H1 (cell line): ENCODE measurements at regions not wholly inside any gene's neighbourhood (a gene's known extent, or its start where the extent isn't known, plus 50 kb on each side); places are given as distances from the start of the nearest gene placed in this dataset.
A peak's percentile ranks its signal among the peaks of the same experiment; 100 is the strongest.

Experiments
- CTCF ChIA-PET: fragments of 300-600 bp; sonication (Branson Sonifier 250); formaldehyde crosslinking; loops from one replicate; lab custom pipeline; 2021; ENCODE audit not compliant: partially characterized antibody; lab: Charles Lee
- POLR2A ChIA-PET: fragments of 300-600 bp; sonication (Branson Sonifier 250); formaldehyde crosslinking; loops from one replicate; lab custom pipeline; 2021; ENCODE audit warnings: inconsistent platforms; ENCODE audit not compliant: partially characterized antibody; lab: Charles Lee
- DNase-seq, 2 experiments: peaks; one replicate each; pipeline versions ENCODE4 v3.0.0 to v3.0.0-alpha.2; 2010 to 2022; ENCODE audit warnings: low spot score in 2 of 2, low read depth in 1 of 2, mixed read lengths in 1 of 2
- FAIRE-seq: peaks from 2 replicates; lab custom pipeline; 2011; peaks lifted over from hg19 to GRCh38; lab: Jason Lieb, UNC
- H2AFZ ChIP-seq: 2 replicates; pipeline ENCODE4 v1.8.1; 2012; ENCODE audit warnings: low read length, inconsistent platforms
- H2AK5ac ChIP-seq: 2 replicates; pipeline ENCODE4 v1.6.1; 2013; ENCODE audit warnings: low read depth, low read length
- H2BK120ac ChIP-seq: replicated peaks from 2 replicates; pipeline ENCODE3; 2013; ENCODE audit warnings: low read depth, low read length, inconsistent platforms
- H2BK12ac ChIP-seq: 2 replicates; pipeline ENCODE4 v1.6.1; 2013; ENCODE audit warnings: low read depth, low read length
- H2BK15ac ChIP-seq: 2 replicates; pipeline ENCODE4 v1.6.1; 2013; ENCODE audit warnings: low read length
- H2BK20ac ChIP-seq: 2 replicates; pipeline ENCODE4 v1.6.1; 2013; ENCODE audit warnings: low read length
- H2BK5ac ChIP-seq: 2 replicates; pipeline ENCODE4 v1.6.1; 2013; ENCODE audit warnings: low read depth, low read length
- H3K14ac ChIP-seq: 2 replicates; pipeline ENCODE4 v1.6.1; 2013; ENCODE audit warnings: inconsistent platforms; ENCODE audit not compliant: insufficient read length
- H3K18ac ChIP-seq: 2 replicates; pipeline ENCODE4 v1.6.1; 2013; ENCODE audit warnings: low read length; ENCODE audit errors: extremely low read depth
- H3K23ac ChIP-seq: 2 replicates; pipeline ENCODE4 v1.6.1; 2013; ENCODE audit warnings: inconsistent platforms; ENCODE audit not compliant: insufficient read length
- H3K23me2 ChIP-seq: 2 replicates; pipeline ENCODE4 v1.6.1; 2013; ENCODE audit warnings: low read depth, low read length
- H3K27ac ChIP-seq: 2 replicates; pipeline ENCODE4 v1.6.1; 2011; ENCODE audit warnings: low read depth, low read length, inconsistent platforms
- H3K27me3 ChIP-seq, 4 experiments: replicated peaks in 1 of 4; 1 replicate in 1 of 4; 2 replicates in 3 of 4; pipeline versions ENCODE4 v1.6.1 to v1.8.1; 2011 to 2013; ENCODE audit warnings: low read length in 3 of 4, mild to moderate bottlenecking in 3 of 4, inconsistent platforms in 2 of 4, mixed read lengths in 2 of 4, moderate library complexity in 1 of 4; ENCODE audit not compliant: control insufficient read depth in 3 of 4, insufficient read depth in 3 of 4; ENCODE audit errors: extremely low read depth in 1 of 4
- H3K36me3 ChIP-seq, 4 experiments: 2 replicates each; pipeline versions ENCODE4 v1.6.1 to v1.8.1; 2011 to 2013; ENCODE audit warnings: mild to moderate bottlenecking in 4 of 4, low read length in 3 of 4, moderate library complexity in 2 of 4, control low read depth in 1 of 4, inconsistent platforms in 1 of 4; ENCODE audit not compliant: insufficient read depth in 4 of 4, control insufficient read depth in 2 of 4
- H3K4ac ChIP-seq: replicated peaks from 2 replicates; pipeline ENCODE3; 2013; ENCODE audit warnings: low read length, low read depth, mixed read lengths, inconsistent platforms; ENCODE audit not compliant: insufficient read length
- H3K4me1 ChIP-seq, 4 experiments: replicated peaks in 1 of 4; 1 replicate in 1 of 4; 2 replicates in 3 of 4; pipeline versions ENCODE4 v1.6.1 to v1.8.1; 2011 to 2013; ENCODE audit warnings: low read length in 3 of 4, inconsistent platforms in 2 of 4, mixed read lengths in 1 of 4; ENCODE audit not compliant: insufficient read depth in 4 of 4, control insufficient read depth in 3 of 4
- H3K4me2 ChIP-seq, 2 experiments: 2 replicates each; pipeline versions ENCODE4 v1.6.1 to v1.8.1; 2011 to 2013; ENCODE audit warnings: low read depth in 2 of 2, low read length in 2 of 2, control low read depth in 1 of 2, inconsistent platforms in 1 of 2, mild to moderate bottlenecking in 1 of 2; ENCODE audit not compliant: insufficient read depth in 1 of 2
- H3K4me3 ChIP-seq, 4 experiments: fragments of 200-600, 300-600 bp in 1 of 4; sonication (generic), shearing (Covaris generic), sonication (Bioruptor Twin) in 1 of 4; 2 replicates each; pipeline versions ENCODE4 v1.5.1 to v1.8.1; 2011 to 2016; ENCODE audit warnings: low read length in 4 of 4, low read depth in 3 of 4, control low read depth in 2 of 4, inconsistent platforms in 2 of 4, mild to moderate bottlenecking in 2 of 4, mixed read lengths in 1 of 4, moderate library complexity in 1 of 4; ENCODE audit not compliant: insufficient read depth in 2 of 4; ENCODE audit errors: extremely low read depth in 1 of 4
- H3K56ac ChIP-seq: replicated peaks from 2 replicates; pipeline ENCODE3; 2013; ENCODE audit warnings: low read depth, mild to moderate bottlenecking, mixed read lengths, low read length, inconsistent platforms; ENCODE audit not compliant: insufficient read length
- H3K79me1 ChIP-seq: 2 replicates; pipeline ENCODE4 v1.6.1; 2013; ENCODE audit warnings: low read depth, low read length, control low read depth
- H3K79me2 ChIP-seq, 2 experiments: 2 replicates each; pipeline versions ENCODE4 v1.6.1 to v1.8.1; 2012 to 2013; ENCODE audit warnings: low read length in 2 of 2, mild to moderate bottlenecking in 2 of 2, inconsistent platforms in 1 of 2; ENCODE audit not compliant: insufficient read depth in 2 of 2, control insufficient read depth in 1 of 2
- H3K9ac ChIP-seq, 4 experiments: replicated peaks in 1 of 4; 1 replicate in 1 of 4; 2 replicates in 3 of 4; pipeline versions ENCODE4 v1.6.1 to v1.8.1; 2011 to 2013; ENCODE audit warnings: low read depth in 3 of 4, low read length in 3 of 4, control low read depth in 2 of 4, mild to moderate bottlenecking in 2 of 4, moderate library complexity in 2 of 4, inconsistent platforms in 1 of 4; ENCODE audit errors: extremely low read depth in 1 of 4
- H3K9me3 ChIP-seq, 2 experiments: 2 replicates each; pipeline versions ENCODE4 v1.6.1 to v1.8.1; 2012 to 2013; ENCODE audit warnings: mild to moderate bottlenecking in 2 of 2, moderate library complexity in 2 of 2, control low read depth in 1 of 2, inconsistent platforms in 1 of 2, low read depth in 1 of 2, low read length in 1 of 2, mixed read lengths in 1 of 2; ENCODE audit not compliant: insufficient read depth in 2 of 2
- H4K20me1 ChIP-seq, 2 experiments: replicated peaks in 1 of 2; 2 replicates each; pipeline versions ENCODE3 to v1.8.1; 2011 to 2013; ENCODE audit warnings: inconsistent platforms in 2 of 2, low read length in 2 of 2, mild to moderate bottlenecking in 1 of 2; ENCODE audit not compliant: insufficient read depth in 2 of 2, control insufficient read depth in 1 of 2
- H4K5ac ChIP-seq: 2 replicates; pipeline ENCODE4 v1.6.1; 2013; ENCODE audit warnings: low read length, low read depth, mixed read lengths, inconsistent platforms; ENCODE audit not compliant: insufficient read length
- H4K8ac ChIP-seq: 2 replicates; pipeline ENCODE4 v1.8.0; 2013; ENCODE audit warnings: mild to moderate bottlenecking, moderate library complexity, low read length, inconsistent platforms; ENCODE audit not compliant: insufficient read depth; ENCODE audit errors: extremely low read depth
- H4K91ac ChIP-seq: replicated peaks from 2 replicates; pipeline ENCODE3; 2013; ENCODE audit warnings: low read length, mixed read lengths, inconsistent platforms; ENCODE audit not compliant: insufficient read length
- CEBPB ChIP-seq: IDR thresholded peaks from 2 replicates; pipeline ENCODE4 v1.6.1; 2012; ENCODE audit warnings: low read depth, low read length
- TEAD4 ChIP-seq: IDR thresholded peaks from 2 replicates; pipeline ENCODE4 v1.6.1; 2012; ENCODE audit warnings: low read depth, low read length, inconsistent platforms, mixed read lengths
- WGBS, 2 experiments: shearing (Covaris generic) in 1 of 2; methylation state at CpG; one replicate each; pipeline versions ENCODE4 v1.1.6 to v1.1.7; 2013 to 2015; ENCODE audit warnings: low lambda C conversion rate in 2 of 2, mixed read lengths in 2 of 2, inconsistent platforms in 1 of 2, low coverage in 1 of 2, missing lambda C conversion rate in 1 of 2; ENCODE audit not compliant: insufficient replicate concordance in 2 of 2, insufficient coverage in 1 of 2, insufficient read length in 1 of 2; ENCODE audit errors: extremely low coverage in 1 of 2, missing lambda C conversion rate in 1 of 2; 5-methylcytosine and 5-hydroxymethylcytosine counted together

- DNase-seq (no peak), FAIRE-seq (no peak)
- Histone ChIP-seq H3K79me1 (no peaks in the 10 kb centered on the region), H3K4me3 (no peak overlapping the region), H3K18ac (no peak overlapping the region), H3K4ac (no peak overlapping the region), H3K9ac (no peak overlapping the region), H3K4me2 (no peak overlapping the region), H2AFZ (no peak overlapping the region), H2AK5ac (no peak overlapping the region), H2BK120ac (no peak overlapping the region), H2BK15ac (no peak overlapping the region), H2BK20ac (no peak overlapping the region), H4K5ac (no peak overlapping the region), H3K79me2 (no peaks in the 10 kb centered on the region), H2BK12ac (no peak overlapping the region), H4K8ac (no peak overlapping the region), H3K4me1 (no peaks in the 10 kb centered on the region), H2BK5ac (no peak overlapping the region), H3K23me2 (no peaks in the 10 kb centered on the region), H3K56ac (no peak overlapping the region), H3K14ac (no peak overlapping the region), H3K23ac (no peak overlapping the region), H4K91ac (no peak overlapping the region), H4K20me1 (no peaks in the 10 kb centered on the region), H3K36me3 (no peaks in the 10 kb centered on the region), H3K27ac (no peak overlapping the region), H3K9me3 (no peaks in the 10 kb centered on the region), H3K27me3 (no peaks in the 10 kb centered on the region)
- TF ChIP-seq CEBPB (peak; percentile 98), TEAD4 (no peak)
- ChIA-PET CTCF (no interaction called here), POLR2A (no interaction called here)
- 87% methylated on average over 4 of the region's 4 CpGs; no CpG with 5 or more reads in 1 of the 2 experiments for WGBS, 2 experiments
These were observed 98.6 kb upstream of the TLE1 start for GRCh38 chr9:81787747-81788632.
